ENCODE measurements at regions not wholly inside any gene's neighbourhood (a gene's known extent, or its start where the extent isn't known, plus 50 kb on each side); places are given as distances from the start of the nearest gene placed in this dataset.

DNA sequence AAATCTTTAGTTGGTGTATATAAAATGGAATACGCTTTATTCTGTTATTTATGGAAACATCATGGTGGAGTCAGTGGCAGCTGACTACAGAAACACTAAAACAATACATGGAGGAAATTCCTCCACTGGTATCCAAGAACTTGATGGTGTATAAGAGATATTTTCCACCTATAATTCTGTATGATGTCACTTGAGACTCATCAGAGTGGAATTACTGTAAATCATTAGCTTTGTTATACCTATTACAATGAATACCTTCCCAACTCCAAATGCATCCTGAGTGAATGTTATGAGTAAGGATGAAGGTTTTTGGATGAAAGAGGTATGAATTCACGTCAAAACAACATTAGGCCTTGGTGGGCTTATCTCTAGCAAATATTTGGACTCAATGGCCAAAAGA, 258.5 kb upstream of the SORL1-AS1 start:
- no peak for DNase-seq (ENCODE audit: low read depth in 4 of 4, low spot score in 2 of 4)

DNA sequence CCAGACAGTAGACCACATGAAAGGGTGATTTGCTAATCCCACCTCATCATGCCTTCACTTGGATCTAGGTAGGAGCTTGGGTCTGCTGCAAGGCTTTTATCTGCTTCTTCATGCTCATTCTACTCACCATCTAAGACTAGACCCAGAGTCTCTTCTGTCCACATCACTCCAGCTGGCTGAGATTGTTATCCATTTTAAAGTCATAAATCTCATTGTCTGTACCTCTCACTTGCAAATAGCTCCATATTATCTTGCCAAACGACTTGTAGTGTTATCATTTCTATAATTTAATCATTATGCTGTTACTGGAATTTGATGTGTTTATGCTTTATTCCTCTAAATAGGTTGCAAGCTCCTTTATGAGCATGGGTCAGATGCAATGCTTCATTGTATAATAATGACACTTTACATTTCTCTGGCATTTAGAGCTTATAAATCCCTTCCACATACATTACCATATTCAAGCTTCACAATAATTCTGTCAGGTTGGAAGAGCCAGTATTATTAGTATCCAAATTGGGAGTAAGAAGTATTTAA, 254.2 kb upstream of the SORL1-AS1 start:
- no peak for DNase-seq (ENCODE audit: low read depth in 4 of 4, low spot score in 2 of 4)

DNA sequence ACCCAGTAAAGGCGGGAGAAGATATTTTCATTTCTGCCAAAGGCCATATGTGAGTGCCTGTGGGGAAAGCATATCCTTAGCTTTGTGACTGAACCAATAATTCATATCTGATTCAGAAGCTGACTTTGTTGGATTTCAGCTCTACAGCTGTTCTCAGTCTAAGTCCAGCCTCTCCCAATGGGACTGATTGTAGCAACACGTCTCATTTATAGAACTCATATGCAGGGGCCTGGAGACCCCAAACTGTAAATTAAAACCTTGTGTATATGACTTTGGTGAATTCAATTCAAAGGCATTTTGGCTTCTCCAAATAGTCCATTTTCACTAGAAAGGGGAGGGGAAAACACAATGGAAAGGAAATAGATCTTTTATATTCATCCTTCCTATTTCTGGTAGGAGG, 250.4 kb upstream of the SORL1-AS1 start:
- DNase-seq (ENCODE audit: low read depth in 4 of 4, low spot score in 2 of 4): no peak

DNA sequence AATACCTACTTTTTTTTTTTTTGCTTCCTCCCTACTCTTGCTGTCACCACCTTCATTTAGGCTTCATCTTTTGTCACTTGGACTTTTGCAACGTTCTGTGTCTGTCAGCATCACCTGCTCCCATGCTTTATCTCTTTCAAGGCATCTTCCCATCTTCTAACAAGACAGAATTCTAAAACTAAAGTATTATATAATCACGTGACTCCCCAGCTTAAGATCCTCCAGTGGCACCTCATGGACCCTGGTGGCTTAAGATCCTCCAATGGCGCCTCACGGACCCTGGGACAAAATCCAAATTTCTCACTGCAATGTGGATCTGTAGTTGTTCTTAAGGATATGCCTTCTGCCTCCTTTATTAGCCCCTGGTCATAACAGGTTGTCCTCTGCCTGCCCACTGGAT, 248.2 kb upstream of the SORL1-AS1 start:
- no peak for DNase-seq (ENCODE audit: low read depth in 4 of 4, low spot score in 2 of 4)

DNA sequence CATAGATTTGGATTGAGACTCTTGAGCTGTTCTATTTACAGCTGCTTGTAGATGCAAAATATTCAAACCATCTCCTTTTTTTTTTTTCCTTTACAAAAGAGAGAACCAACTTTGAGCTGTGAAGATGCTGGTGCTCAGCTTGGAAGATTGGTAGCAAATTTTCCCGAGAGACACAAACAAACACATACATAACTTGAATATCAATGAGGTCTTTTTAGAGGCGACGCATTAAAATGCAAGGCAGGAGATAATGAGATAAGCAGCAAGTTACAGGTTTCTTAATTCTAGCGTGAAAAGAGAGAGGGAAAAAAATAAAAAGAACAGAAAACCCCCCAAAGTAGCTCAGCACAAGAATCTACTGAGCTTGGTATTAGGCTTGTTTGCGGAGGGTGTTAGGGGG, 247.0 kb upstream of the SORL1-AS1 start:
- DNase-seq (ENCODE audit: low read depth in 4 of 4, low spot score in 2 of 4): no peak

DNA sequence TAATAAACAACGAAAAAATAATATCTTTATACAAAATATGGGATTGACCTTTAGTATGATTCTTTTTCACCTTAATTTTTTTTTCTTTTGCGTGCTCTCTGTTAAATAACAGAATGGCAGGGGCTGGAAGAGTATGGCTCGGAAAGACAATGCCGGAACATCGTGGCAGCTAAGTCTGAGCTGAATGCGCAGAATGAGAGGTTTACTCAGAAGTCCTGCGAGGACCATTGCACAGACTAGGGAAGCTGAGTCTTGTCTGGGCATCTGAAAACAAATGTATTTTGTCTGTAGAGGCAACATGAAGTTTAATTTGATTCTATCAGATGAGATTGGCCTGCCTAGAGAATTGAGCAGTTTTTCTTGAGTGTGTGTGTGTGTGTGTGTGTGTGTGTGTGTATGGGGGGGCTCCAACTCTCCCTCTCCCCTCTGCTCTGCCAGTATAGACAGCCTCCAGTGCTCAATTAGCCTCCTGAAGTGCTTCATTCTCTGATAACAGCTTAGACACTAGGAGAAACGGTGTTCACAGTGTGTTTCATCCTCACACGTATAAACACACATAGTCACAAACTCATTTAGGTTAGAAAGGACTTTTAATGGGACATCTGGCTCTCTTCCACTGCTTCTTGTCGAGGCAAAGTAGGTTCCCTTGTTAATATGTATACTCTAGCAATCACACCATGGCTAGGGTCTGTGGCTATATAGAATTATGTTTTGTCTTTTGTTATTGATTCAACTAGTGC, 244.3 kb upstream of the SORL1-AS1 start:
- DNase-seq (ENCODE audit: low read depth in 4 of 4, low spot score in 2 of 4): no peak

DNA sequence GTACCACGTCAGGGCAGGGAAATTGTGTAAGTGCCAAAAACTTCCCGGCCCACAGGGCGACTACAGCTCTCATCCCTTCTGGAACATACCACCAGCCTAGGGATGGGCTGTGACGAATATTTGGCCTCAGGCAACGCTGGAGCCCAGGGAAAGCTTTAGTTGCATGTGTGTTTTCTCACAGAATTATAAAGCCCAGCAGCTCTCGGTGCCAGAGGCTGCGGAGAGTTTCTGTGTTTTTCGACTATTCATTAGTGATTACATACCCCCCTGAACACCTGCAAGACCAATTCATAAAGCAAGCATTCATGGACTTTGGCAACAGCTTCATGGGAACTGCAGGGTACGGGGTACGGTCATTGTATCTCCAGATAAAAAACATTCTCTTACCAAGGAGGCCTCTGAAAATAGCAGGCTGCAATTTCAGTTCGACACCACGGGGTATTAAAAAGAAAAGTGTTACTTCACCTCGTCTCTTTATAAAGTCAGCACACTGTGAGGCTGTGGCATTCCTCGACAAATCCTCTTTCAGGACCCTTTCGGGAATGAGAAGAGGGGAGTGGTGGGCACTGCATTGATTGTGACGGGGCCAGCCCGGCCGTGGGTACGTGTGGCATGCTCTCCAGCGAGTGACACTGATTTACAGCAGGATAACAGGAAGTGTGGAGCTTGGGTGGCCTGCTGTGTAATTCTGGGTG, 243.6 kb upstream of the SORL1-AS1 start:
- DNase-seq (ENCODE audit: low read depth in 4 of 4, low spot score in 2 of 4): no peak

DNA sequence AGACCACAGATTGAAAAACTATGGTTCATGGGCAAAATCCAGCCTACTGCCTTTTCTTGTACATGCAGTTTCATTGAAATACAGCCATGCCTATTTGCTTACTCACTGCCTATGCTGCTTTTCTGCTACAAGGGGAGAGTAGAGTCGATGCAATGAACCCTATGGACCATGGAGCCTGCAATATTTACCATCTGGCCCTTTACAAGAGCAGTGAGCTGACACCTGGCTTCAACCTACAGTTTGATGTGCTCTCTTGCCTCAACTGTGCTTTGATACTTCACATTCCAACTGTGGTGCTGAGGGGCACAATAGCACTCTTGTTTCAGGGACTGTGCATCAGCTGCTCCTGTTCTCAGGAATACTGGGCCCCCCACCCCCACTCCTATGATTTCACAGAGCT, 239.5 kb upstream of the SORL1-AS1 start:
- no peak for DNase-seq (ENCODE audit: low read depth in 4 of 4, low spot score in 2 of 4)

DNA sequence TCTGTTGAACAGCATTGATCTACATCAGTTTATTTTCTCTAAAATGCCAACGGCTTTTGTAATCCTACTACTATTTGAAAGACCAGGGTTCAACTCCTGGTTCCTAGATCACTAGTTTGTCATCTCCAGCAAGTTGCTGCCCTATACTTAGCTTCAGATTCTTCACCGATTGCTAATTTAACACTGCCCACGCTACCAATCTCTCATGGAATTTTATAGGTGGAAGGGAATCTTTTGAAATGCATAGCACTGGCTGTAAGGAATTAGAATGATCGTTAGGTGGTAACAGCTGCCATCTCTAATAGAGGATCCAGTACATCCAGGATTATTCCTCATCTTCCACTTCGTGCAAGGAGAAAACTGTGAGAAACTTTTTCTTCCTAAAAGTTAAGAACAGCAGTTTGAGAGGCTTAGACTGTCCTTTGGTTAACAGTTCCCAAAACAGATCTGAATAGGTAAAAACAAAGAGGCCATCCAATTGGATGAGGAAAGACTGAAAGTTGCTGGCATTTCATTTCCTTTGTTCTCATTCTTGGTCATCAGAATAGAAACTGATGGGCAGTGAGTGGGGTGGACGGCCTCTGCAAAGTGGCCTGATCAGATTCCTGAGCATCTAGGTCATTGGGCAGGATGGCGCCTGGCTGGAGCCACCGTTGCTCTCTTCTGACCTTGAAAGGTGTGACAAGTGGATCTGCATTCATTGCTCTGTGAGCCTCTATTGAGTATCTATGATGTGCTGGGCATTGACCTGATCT, 236.3 kb upstream of the SORL1-AS1 start:
- no peak for DNase-seq (ENCODE audit: low read depth in 4 of 4, low spot score in 2 of 4)

DNA sequence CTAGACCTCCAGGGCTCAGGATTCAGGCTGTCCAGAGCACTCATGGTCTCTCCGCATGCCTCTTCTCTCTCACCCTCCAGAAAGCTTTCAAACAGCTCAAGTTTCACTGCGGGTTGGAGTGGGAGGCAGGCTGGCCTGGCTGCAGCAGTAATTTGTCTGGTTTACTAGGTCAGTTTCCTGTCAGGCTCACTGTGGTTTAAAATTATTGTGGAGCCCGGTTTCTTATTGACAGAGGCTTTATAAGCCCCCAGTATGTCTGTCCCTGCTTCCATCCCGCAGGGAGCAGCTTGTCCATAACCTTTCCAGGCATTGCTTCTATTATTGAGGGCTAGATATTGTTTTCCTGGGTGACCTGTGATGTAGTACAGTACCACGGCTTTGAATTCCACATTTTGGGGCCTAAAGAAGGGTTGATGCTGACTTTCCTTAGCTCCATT, 235.3 kb upstream of the SORL1-AS1 start:
- peak in 2 of 4 donors; percentile 73 to 75 for DNase-seq (ENCODE audit: low read depth in 4 of 4, low spot score in 2 of 4)

DNA sequence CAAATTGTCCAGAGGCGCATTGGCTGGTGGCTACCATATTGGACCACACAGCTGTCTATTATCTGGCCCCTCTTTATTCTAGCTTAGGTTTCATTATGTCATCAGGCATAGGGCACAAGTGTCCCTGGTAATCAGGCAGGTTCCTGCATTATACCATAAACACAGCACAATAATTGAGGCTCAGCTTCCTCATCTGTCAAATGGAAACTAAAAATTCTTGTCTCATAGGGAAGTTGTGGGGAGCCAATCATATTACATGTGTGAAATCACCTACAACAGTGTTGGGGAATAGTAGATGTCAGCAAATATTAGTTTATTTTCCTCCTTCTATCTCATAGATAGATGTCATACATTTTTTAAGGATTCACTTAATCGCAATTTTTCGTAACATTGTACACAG, 231.0 kb upstream of the SORL1-AS1 start:
- DNase-seq (ENCODE audit: low read depth in 4 of 4, low spot score in 2 of 4): no peak

Measured in left renal cortex interstitium (tissue), 4 donors.